HUDEP-2 (cell line): ENCODE measurements at regions not wholly inside any gene's neighbourhood (a gene's known extent, or its start where the extent isn't known, plus 50 kb on each side); places are given as distances from the start of the nearest gene placed in this dataset.

Experiments
- DNase-seq, 76 experiments: peaks; one replicate each; lab custom pipeline; 2025; ENCODE audit not compliant: unreplicated experiment in 76 of 76; lab: John Stamatoyannopoulos, UW

- no peak for DNase-seq
Observed at GRCh38 chr3:104556372-104557078, 810.2 kb upstream of the ALCAM start.

GRCh38 chr3:104561324-104561723, 805.4 kb upstream of the ALCAM start:
- no peak for DNase-seq

GRCh38 chr3:104564045-104564643, 802.6 kb upstream of the ALCAM start:
- DNase-seq = peak in 28 of 76 experiments; percentile 0 to 41 (median 8)

- no peak for DNase-seq
Observed at GRCh38 chr3:104566054-104566453, 800.7 kb upstream of the ALCAM start.

- DNase-seq = no peak
Observed at GRCh38 chr3:104575634-104576033, 791.1 kb upstream of the ALCAM start.

GRCh38 chr3:104578558-104578957, 788.2 kb upstream of the ALCAM start:
- DNase-seq = no peak

GRCh38 chr3:104582092-104582491, 784.6 kb upstream of the ALCAM start:
- no peak for DNase-seq

- DNase-seq = no peak
Observed at GRCh38 chr3:104584682-104585081, 782.0 kb upstream of the ALCAM start.

GRCh38 chr3:104586344-104586743, 780.4 kb upstream of the ALCAM start:
- no peak for DNase-seq

GRCh38 chr3:104588442-104588841, 778.3 kb upstream of the ALCAM start:
- no peak for DNase-seq

- DNase-seq = no peak
Observed at GRCh38 chr3:104591776-104592175, 774.9 kb upstream of the ALCAM start.

- no peak for DNase-seq
Observed at GRCh38 chr3:104594491-104594890, 772.2 kb upstream of the ALCAM start.

GRCh38 chr3:104596054-104596453, 770.7 kb upstream of the ALCAM start:
- DNase-seq = no peak

GRCh38 chr3:104596551-104596950, 770.2 kb upstream of the ALCAM start:
- peak in 3 of 76 experiments; percentile 0 to 1 (median 0) for DNase-seq

GRCh38 chr3:104598848-104599511, 767.7 kb upstream of the ALCAM start:
- DNase-seq = no peak

- DNase-seq = no peak
Observed at GRCh38 chr3:104604326-104605010, 762.2 kb upstream of the ALCAM start.

- DNase-seq = no peak
Observed at GRCh38 chr3:104606812-104607211, 759.9 kb upstream of the ALCAM start.

GRCh38 chr3:104610730-104611652, 755.7 kb upstream of the ALCAM start:
- DNase-seq = no peak

GRCh38 chr3:104612218-104612617, 754.5 kb upstream of the ALCAM start:
- no peak for DNase-seq

GRCh38 chr3:104614564-104614963, 752.1 kb upstream of the ALCAM start:
- no peak for DNase-seq
